ENCODE measurements at regions not wholly inside any gene's neighbourhood (a gene's known extent, or its start where the extent isn't known, plus 50 kb on each side); places are given as distances from the start of the nearest gene placed in this dataset.
"Not testable (repeated sequence)": the region's sequence is repeated elsewhere in the genome, so short reads cannot be mapped to it uniquely, and the experiment has no call there.

GRCh38 chr6:134821928-134822864, 127.7 kb downstream of the ALDH8A1 start:
- no peak for DNase-seq (ENCODE audit: low spot score)

GRCh38 chr6:134821397-134821796, 128.5 kb downstream of the ALDH8A1 start:
- DNase-seq (ENCODE audit: low spot score) = no peak

- no peak for DNase-seq (ENCODE audit: low spot score)
Measured at GRCh38 chr6:134819863-134820800, 129.8 kb downstream of the ALDH8A1 start.

GRCh38 chr6:134819236-134819635, 130.7 kb downstream of the ALDH8A1 start:
- DNase-seq (ENCODE audit: low spot score) = no peak

- no peak for DNase-seq (ENCODE audit: low spot score)
Measured at GRCh38 chr6:134817448-134817847, 132.5 kb downstream of the ALDH8A1 start.

GRCh38 chr6:134816780-134817179, 133.1 kb downstream of the ALDH8A1 start:
- no peak for DNase-seq (ENCODE audit: low spot score)

GRCh38 chr6:134816300-134816699, 133.6 kb downstream of the ALDH8A1 start:
- no peak for DNase-seq (ENCODE audit: low spot score)

GRCh38 chr6:134814076-134814695, 135.7 kb downstream of the ALDH8A1 start:
- no peak for DNase-seq (ENCODE audit: low spot score)

- no peak for DNase-seq (ENCODE audit: low spot score)
Measured at GRCh38 chr6:134813146-134813545, 136.8 kb downstream of the ALDH8A1 start.

GRCh38 chr6:134810402-134810801, 139.5 kb downstream of the ALDH8A1 start:
- no peak for DNase-seq (ENCODE audit: low spot score)

GRCh38 chr6:134809130-134809529, 140.8 kb downstream of the ALDH8A1 start:
- no peak for DNase-seq (ENCODE audit: low spot score)

GRCh38 chr6:134806180-134806798, 143.6 kb downstream of the ALDH8A1 start:
- no peak for DNase-seq (ENCODE audit: low spot score)

GRCh38 chr6:134805168-134805567, 144.7 kb downstream of the ALDH8A1 start:
- DNase-seq (ENCODE audit: low spot score) = no peak

- DNase-seq (ENCODE audit: low spot score) = not testable (repeated sequence)
Measured at GRCh38 chr6:134804311-134804710, 145.6 kb downstream of the ALDH8A1 start.

GRCh38 chr6:134802426-134803058, 147.4 kb downstream of the ALDH8A1 start:
- DNase-seq (ENCODE audit: low spot score) = no peak

- no peak for DNase-seq (ENCODE audit: low spot score)
Measured at GRCh38 chr6:134797400-134798113, 152.3 kb downstream of the ALDH8A1 start.

- DNase-seq (ENCODE audit: low spot score) = no peak
Measured at GRCh38 chr6:134795691-134796090, 154.2 kb downstream of the ALDH8A1 start.

- DNase-seq (ENCODE audit: low spot score) = no peak
Measured at GRCh38 chr6:134795001-134795400, 154.9 kb downstream of the ALDH8A1 start.

- DNase-seq (ENCODE audit: low spot score) = not testable (repeated sequence)
Measured at GRCh38 chr6:134791243-134791843, 158.6 kb downstream of the ALDH8A1 start.

GRCh38 chr6:134787261-134787877, 162.5 kb downstream of the ALDH8A1 start:
- no peak for DNase-seq (ENCODE audit: low spot score)

Data from putamen (tissue), 1 donor.